ENCODE measurements at regions not wholly inside any gene's neighbourhood (a gene's known extent, or its start where the extent isn't known, plus 50 kb on each side); places are given as distances from the start of the nearest gene placed in this dataset.
"Not testable (repeated sequence)": the region's sequence is repeated elsewhere in the genome, so short reads cannot be mapped to it uniquely, and the experiment has no call there.

DNA sequence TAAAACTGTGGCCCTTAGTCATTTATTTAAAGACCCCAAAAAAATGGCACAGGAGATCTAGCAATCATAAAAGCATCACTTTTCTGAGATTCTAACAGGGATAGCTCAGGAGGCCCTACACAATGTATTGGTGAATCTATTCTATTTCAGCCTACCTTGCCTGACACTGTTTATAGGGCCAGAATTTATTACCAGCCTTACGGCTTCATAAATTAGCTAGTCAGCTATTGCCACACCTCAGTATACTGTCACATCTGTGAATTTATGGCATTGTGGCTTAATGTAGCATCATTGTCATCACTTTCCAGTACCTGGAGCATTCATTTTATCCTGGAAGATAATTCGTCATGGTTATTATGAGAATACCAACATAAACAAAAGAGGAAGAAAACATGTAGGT, 121.2 kb upstream of the ERG start:
- DNase-seq, result no peak

DNA sequence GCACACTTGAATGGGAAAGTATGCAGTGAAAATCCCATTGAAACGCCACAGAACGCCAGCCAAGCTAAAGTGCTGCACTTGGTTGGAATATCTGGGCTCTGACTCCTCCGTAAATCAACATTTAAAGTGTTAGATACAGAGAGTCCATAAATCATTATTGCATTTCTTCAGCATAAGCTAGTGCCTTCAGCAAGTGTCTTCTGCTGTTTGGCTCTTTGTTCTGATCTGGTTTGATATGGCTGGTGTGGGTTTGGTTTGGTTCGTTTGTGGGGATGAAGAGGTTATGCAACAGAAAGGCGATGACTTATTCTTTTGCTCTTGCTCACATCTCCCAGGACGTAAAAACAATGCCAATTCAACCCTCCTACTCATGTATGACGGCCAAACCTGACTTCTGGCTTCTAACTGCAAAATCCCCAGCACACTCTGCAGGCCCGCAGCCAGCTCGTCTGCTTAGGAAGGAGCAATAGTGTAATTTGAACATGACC, 121.8 kb upstream of the ERG start:
- no peak for DNase-seq

DNA sequence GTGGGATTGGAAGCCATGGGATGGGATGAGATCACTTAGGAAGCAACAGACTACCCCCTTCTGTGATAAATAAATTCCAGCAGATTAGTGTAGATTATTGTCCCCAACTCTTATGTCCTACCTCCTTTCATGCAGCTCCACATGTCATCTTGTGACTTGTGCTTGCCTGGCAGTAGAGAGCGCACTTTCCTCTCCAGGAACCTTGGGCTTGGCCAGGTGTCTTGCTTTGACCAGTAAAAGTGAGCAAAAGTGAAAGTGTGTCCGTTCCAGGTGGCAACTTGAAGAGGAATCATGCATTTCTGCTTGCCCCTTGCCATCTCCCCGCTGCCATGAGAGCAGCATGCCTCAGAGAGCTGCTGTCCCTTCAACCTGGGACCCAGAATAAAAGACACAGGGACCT, 122.9 kb upstream of the ERG start:
- DNase-seq, result no peak

DNA sequence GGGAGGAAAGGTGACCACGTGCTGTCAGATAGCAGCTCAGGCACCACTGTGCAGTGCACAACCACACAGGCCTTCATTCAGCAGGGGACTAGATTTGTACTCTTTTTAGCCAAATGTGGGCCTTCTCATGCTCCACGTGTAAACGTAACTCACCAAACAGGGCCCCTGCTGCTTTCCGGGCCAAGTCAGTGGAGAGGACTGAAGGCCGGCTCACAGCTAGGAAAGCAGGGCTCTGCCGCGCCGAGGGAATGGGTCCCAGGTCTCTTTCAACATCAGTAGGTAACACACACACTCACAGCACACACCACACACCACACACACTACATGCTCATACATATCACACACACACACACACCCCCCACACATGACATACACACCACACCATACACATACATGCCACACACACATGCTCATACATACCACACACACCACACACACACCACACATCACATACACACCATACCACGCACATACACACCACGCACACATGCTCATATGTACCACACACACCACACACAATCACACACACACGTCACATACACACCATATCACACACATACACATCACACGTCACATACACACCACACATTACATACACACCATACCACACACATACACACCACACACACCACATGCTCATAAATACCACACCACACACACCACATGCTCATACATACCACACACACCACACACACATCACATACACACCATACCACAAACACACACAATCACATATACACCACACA, 124.0 kb upstream of the ERG start:
- DNase-seq, result no peak

DNA sequence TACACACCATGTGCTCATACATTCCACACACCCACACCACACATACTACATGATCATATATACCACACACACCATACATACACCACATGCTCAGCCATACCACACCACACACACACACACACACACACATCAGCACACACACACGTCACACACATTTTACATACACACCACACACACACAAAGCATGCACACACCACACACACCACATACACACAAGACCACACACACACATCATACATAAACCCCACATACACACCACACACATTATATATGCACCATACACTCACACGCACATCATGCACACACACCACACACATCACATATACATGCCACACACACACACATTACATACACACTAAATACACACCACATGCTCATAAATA, 124.5 kb upstream of the ERG start:
- DNase-seq, result no peak

DNA sequence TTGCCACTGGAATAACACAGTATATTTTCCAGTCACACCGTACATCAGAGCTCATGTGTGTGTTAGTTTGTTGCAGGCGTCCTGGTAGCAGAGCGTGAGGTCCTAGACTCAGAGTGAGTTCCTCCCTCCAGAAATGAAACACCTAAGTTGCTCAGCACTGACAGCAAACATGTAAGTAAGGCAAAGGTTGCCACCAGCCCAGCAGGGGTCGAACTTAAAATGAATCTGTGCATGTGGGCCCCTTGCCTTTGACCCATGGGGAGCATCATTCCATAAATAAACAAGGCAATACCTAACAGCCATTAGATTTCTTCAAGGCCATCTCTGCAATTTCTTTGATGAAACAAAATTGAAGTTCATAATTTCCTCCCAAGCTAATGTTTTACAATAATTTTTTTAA, 125.3 kb upstream of the ERG start:
- DNase-seq, result no peak

DNA sequence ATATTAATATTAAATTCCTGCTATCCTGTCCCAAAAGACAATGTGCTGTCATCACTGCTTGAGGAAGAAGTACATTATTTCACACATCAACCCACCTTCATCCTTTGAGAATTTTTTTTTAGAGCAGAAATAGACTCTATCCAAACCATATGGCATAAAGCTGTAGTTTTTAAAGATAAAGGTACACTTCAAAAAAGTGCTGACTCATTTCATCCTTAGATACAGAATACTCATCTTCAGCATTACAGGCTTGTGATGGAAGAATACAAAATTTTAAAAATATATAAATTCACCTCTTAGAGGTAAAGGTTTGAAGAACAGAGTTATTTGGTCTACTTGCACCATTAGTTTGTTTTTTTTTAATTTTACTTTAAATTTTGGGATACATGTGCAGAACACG, 126.7 kb upstream of the ERG start:
- DNase-seq, result no peak

DNA sequence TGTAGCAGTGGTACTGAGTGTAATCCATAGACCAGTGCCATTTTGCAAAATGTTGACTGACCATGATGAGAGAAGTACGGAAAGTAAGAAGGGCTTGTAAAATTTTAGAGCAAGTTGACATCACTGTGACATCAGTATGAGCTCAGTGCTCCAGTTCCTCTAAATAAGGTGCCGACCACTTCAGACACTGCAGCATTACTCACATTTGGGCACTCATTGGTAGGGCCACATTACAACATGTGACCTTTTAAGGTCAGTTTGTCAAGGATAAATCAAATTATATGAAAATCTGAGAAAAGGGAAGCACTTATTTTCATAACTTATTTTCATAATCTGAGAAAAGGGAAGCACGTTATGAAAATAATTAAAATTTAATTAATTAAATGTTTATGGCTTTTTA, 128.0 kb upstream of the ERG start:
- DNase-seq, result no peak

DNA sequence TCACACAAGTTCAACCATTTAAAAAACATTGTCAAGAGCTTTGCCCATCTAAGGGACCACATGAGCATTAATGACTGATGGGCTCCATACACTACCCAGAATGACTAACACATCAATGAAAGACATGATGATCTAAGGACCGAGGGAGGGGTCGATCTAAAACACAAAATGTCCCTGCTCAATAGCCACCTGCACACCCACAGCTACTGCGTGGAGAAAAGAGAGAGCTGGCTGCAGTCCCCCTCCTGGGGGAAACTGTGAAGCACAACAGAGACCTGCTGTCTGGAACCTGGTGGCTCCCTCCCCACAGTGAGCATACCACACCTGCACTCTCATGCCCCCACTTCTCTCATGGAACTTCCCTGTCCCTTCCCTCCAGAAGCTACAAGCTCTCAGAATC, 130.1 kb upstream of the ERG start:
- DNase-seq, result no peak

DNA sequence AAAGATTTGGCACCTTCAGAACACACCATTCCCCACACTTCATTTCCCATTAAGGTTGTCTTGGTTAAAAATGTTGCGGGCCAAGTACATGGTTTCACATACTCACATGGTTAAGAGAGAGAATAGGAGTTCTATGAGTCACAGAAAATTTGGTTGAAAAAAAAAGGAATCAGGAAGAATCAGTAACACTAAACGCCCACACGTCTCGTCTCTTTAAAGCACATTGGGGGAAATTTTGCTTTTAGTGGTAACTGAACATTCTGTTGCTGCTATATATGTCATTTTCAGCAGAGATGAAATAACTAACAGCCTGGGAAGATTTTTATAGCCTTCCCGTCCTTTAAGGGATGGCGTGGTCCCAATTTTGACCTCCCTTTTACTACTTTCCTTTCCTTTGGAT, 132.9 kb upstream of the ERG start:
- DNase-seq, result no peak

DNA sequence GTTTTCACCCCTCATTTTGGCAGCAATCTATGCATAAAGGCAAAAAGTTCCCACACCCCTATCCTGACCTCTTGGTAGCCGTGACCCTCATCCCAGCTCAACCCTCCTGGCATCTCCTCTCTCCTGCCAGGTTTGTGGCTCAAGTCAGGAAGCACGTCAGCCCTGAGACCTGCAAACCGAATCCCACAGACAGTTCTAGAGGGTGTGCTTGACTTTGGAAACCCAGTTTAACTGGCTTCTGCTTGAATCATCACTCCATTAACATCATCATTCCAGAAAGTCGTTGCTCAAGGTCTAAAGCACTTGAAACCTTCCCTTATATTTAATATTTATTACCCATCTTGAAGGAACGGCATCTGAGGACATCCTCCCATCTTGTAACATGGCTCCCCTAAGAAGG, 133.4 kb upstream of the ERG start:
- DNase-seq, result no peak

DNA sequence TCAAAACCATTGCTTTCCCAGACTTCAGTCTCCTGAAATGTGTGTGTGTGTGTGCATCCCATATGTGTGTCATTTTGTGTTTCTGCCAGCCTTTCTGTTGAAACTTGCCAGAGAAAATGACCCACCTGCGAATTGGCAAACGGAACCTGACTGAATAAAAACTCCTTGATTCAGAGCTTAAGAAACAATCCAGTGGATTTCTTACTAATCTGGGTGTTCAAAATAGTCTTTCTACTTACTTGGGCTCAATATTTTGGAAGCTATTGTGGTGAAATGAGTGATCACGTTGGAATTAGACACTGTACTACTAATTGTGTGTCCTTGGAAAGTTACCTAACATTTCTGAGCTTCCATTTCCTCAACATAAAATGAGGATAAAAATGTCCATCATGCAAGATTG, 138.9 kb upstream of the ERG start:
- no peak for DNase-seq

DNA sequence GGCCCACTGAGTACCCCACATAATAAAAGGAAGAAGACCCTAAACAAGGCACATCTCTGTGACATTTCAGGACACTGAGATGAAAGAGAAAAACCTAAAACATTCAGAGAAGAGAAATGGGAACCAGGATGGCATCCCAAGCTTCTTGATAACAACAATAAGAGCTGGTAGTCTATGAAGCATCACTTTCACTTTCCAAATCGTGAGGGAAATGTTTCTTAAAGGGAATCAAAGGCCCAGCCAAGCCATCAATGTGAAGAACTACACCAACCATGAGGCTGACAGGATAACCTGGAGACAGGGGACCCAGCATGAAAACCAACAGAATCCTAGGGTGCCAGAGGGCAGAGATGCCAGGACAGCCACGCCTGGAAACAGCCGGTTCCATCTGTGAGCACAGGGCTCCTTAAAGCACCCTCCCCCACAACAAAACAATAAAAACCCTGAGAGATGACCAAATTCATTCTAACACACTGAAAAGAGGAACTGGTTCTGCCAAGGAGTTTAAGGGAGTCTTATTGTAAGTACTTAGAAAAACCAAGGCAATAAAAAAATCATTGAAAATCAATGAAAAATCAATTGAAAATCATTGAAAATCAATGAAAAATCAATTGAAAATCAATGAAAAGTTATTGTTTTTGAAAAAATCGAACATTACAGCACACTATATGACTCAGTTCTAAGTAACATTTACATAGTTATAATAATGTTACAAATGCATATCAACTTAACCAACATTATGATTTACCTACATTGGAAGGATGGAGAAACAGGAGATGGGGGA, 141.5 kb upstream of the ERG start:
- no peak for DNase-seq

DNA sequence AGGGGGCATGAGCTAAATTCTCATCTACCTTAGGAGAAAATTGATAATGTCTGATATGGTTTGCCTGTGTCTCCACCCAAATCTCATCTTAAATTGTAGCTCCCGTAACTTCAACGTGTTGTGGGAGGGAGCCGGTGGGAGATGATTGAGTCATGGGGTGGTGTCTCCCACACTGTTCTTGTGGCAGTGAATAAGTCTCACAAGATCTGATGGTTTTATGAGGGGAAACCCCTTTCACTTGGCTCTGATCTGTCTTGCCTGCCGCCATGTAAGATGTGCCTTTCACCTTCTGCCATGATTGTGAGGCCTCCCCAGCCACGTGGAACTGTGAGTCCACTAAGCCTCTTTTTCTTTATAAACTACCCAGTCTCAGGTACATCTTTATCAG, 142.1 kb upstream of the ERG start:
- not testable (repeated sequence) for DNase-seq

DNA sequence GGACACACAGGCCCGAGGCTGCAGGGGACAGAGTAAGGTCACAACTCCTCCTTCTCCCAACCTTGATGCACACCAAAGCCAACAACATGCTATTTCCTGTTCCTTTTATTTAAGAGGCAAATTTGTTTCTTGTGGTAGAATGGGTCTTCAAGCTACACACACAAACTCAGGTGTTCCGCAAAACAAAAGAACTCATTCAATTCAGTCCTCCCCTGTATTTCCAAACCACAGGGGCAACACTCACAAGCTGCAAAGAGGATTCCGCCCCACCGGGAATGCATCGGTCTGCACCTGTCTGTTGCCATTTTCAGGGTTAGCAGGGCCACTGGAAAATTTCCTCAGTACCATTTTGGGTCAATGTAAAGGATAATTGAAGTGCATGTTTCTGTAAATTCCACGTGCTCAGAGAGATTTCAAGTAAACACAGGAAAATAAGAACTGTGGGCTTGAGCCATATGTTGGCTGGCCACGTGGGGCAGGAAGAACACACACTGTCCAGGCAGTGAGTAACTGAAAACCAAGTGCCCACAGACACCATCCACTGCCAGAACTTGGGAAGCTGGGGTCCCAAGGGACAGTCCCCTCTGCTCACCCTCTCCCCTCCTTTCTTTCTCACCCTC, 145.2 kb upstream of the ERG start:
- no peak for DNase-seq

DNA sequence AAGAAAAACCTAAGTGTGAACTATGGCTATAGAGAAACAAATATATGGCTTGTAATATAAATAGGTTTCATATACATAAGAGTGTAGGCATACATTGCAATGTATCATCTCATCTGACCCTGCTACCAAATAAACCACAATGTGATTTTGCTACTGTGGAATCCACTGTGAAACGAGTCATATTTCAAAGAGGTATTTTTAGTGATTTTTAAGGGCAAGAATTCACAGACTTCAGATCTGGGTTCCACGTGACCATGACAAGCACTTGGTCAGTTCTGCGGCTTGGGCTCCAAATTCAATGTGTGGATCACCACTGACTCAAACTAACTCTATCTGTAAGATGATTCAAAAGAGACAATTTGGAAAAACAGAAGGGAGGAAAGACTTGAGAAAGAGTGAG, 147.0 kb upstream of the ERG start:
- DNase-seq, result no peak

DNA sequence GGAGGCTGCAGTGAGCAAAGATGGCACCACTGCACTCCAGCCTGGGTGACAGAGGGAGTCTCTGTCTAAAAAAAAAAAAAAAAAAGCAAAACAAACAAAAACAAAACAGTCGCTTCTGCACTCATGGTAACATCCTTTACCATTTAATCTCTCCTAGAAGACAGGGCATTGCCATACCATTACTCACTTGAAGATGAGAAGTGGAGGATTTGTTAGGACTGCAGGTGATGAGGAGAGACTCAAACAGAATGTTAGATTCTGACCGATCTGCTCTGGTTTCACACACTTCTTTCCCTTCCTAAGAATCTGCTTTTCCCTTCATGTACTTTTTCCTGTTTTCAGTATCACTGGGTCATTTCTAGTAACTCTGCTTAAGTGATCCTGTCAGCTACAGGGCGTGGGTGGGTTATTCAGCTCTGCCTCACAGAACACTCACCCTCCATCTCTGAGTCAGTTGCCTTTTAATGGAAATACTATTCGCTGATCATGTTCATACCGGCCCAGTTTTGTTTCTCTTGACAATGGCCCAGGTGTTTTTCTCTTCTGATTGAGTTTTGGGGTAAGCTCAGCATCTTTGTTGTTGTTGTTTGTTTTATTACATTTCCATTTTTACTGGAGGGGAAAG, 148.0 kb upstream of the ERG start:
- no peak for DNase-seq

DNA sequence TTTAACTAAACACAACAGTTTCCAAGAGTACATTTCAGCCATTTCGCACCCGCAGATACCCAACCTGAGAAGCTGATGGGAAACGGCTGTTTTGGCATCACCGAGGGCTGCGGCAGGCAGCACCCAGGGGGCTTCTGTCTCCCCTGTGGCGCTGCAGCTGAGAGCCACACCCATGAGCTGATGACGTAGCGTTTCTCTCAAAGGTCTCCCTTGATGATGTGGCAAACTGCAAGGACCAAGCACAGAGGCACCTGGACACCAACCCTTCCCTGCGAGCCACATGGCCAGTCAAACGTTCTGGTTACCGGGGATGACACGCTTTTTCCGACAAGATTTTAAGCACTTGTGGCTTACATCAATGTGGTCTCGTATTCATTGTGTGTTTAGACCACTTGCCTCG, 150.8 kb upstream of the ERG start:
- no peak for DNase-seq

DNA sequence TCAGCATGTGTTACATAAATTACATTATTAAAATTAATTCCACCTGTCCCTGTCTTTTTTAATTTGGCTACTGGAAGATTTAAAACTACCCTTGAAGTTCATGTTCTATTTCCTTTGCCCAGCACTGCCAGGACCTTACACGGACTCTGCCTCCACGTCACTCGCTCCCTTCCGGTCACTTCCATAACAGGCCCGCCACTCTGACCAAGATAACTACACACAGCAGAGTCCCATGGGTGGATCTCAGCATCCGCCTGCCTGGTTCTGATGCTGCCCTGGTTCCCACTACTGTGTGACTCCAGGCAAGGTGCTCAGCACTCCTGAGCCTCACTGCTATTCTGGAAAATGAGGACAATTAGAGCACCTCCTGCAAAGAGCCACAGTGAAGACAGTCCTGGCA, 153.3 kb upstream of the ERG start:
- DNase-seq, result no peak

DNA sequence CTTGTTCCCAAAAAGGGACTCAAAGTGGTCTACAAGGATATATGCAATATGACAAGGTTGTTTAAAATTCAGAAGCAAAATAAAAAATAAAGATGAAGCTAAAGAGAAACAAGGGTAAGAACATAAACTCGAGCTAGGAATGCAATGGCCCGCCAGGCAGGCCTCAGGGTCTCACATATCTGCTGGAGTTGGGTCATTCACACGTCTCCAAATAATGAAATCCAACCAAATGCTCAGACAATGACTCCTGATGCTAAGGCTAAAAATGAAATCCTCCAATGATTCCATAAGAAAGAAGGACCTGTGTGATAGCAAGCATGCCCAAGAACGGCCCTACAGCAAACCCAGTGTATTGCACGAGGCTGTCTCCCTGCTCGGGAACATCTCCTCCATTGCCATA, 153.3 kb upstream of the ETS2 start:
- no peak for DNase-seq

DNA sequence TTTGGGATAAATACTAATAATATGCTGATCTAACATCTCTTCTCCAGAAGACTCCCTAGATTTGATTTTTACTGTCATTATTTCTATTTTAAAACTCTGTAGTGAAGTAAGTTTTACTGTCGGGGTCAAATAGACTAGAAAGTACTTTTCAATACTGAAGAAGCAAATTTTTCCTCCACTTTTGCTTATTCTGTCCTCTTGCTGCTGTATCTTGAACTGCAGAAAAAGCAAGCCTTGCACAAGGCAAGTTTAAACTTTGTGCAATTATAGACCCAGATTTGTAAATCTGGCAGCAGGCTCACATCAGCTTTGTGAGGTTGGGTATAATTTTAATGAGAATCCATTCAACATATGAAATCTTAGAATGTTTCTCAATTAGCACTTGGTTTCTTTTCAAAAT, 151.1 kb upstream of the ETS2 start:
- DNase-seq, result no peak

DNA sequence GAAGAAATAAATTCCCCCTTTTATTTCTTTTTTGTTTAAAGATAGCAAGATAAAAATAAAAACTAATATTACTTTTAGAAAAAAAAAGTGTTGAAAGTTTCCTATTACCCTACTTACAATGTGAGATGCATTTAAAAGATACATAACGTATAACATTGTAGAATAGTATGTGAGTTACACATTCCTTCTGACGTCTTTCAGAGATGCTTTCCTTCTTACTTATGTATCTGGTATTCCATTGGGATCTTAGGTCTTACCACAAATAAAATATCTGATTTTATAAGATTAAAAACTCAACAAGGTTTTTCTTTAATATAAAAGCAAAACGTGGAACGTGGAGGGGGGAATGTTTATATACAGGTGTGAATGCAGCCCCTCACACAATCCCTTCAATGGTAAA, 147.2 kb upstream of the ETS2 start:
- DNase-seq, result no peak

DNA sequence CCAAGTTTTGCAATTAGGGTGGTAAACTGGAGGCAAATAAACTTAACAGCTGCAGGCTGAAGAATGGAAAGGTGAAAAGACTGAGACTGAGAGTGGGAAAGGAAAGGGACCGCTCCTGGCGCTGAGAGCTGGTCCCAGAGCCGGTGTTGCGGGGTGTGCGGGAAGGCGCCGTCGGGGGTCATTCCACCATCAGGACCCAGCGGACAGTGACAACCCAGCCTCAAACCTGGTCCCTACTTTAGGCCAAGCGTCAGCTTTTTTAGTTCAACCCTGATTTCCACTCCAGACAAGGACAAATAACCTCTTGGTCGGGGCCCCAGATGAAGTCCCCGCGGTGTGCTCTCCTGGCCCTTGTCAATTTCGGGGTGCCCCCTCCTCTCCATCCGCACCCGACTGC, 145.8 kb upstream of the ETS2 start:
- DNase-seq, result no peak
